ENCODE measurements at regions not wholly inside any gene's neighbourhood (a gene's known extent, or its start where the extent isn't known, plus 50 kb on each side); places are given as distances from the start of the nearest gene placed in this dataset.
A peak's percentile ranks its signal among the peaks of the same experiment; 100 is the strongest.
"Not testable (repeated sequence)": the region's sequence is repeated elsewhere in the genome, so short reads cannot be mapped to it uniquely, and the experiment has no call there.

GRCh38 chr11:92546603-92547002 is 322.0 kb downstream of the FAT3 start:
- DNase-seq: no peak

GRCh38 chr11:92550411-92550810 is 325.8 kb downstream of the FAT3 start:
- no peak for DNase-seq

GRCh38 chr11:92550871-92551270 is 326.3 kb downstream of the FAT3 start:
- DNase-seq: no peak

- DNase-seq: no peak
Measured at GRCh38 chr11:92552942-92553341, 328.3 kb downstream of the FAT3 start.

- no peak for DNase-seq
Measured at GRCh38 chr11:92554688-92555087, 330.1 kb downstream of the FAT3 start.

GRCh38 chr11:92556431-92556830 is 331.8 kb downstream of the FAT3 start:
- DNase-seq: no peak

GRCh38 chr11:92557879-92558278 is 333.3 kb downstream of the FAT3 start:
- DNase-seq: no peak

GRCh38 chr11:92558323-92558722 is 333.7 kb downstream of the FAT3 start:
- no peak for DNase-seq

- DNase-seq: no peak
Measured at GRCh38 chr11:92569726-92570125, 345.1 kb downstream of the FAT3 start.

GRCh38 chr11:92572559-92572958 is 347.9 kb downstream of the FAT3 start:
- no peak for DNase-seq

- DNase-seq: no peak
Measured at GRCh38 chr11:92576315-92576714, 351.7 kb downstream of the FAT3 start.

GRCh38 chr11:92580908-92581307 is 356.3 kb downstream of the FAT3 start:
- DNase-seq: no peak

GRCh38 chr11:92588393-92588792 is 363.8 kb downstream of the FAT3 start:
- DNase-seq: no peak

- DNase-seq: no peak
Measured at GRCh38 chr11:92589512-92589911, 364.9 kb downstream of the FAT3 start.

- DNase-seq: no peak
Measured at GRCh38 chr11:92591521-92591920, 366.9 kb downstream of the FAT3 start.

- DNase-seq: no peak
Measured at GRCh38 chr11:92594251-92594650, 369.6 kb downstream of the FAT3 start.

GRCh38 chr11:92595052-92595451 is 370.4 kb downstream of the FAT3 start:
- DNase-seq: no peak

- DNase-seq: no peak
Measured at GRCh38 chr11:92596596-92597317, 372.1 kb downstream of the FAT3 start.

- DNase-seq: no peak
Measured at GRCh38 chr11:92601048-92601447, 368.4 kb upstream of the MTNR1B start.

GRCh38 chr11:92605667-92606066 is 363.8 kb upstream of the MTNR1B start:
- no peak for DNase-seq

- no peak for DNase-seq
Measured at GRCh38 chr11:92607969-92608722, 361.3 kb upstream of the MTNR1B start.

GRCh38 chr11:92611157-92611556 is 358.3 kb upstream of the MTNR1B start:
- DNase-seq: no peak

GRCh38 chr11:92618020-92618419 is 351.4 kb upstream of the MTNR1B start:
- DNase-seq: not testable (repeated sequence)

- DNase-seq: peak; percentile 30
Measured at GRCh38 chr11:92623055-92623454, 346.4 kb upstream of the MTNR1B start.

GRCh38 chr11:92625894-92626293 is 343.6 kb upstream of the MTNR1B start:
- no peak for DNase-seq
